ENCODE measurements at regions not wholly inside any gene's neighbourhood (a gene's known extent, or its start where the extent isn't known, plus 50 kb on each side); places are given as distances from the start of the nearest gene placed in this dataset.

- in situ Hi-C loops (cut with HindIII; ENCODE audit: low sequenced_read_pairs) = no loop called here
Observed at GRCh38 chr1:30267856-30268255, 455.5 kb downstream of the MATN1 start.

GRCh38 chr1:30267046-30267445, 456.3 kb downstream of the MATN1 start:
- in situ Hi-C loops (cut with HindIII; ENCODE audit: low sequenced_read_pairs) = no loop called here

GRCh38 chr1:30265127-30266070, 458.0 kb downstream of the MATN1 start:
- in situ Hi-C loops (cut with HindIII; ENCODE audit: low sequenced_read_pairs) = no loop called here

- in situ Hi-C loops (cut with HindIII; ENCODE audit: low sequenced_read_pairs) = no loop called here
Observed at GRCh38 chr1:30264672-30265025, 458.7 kb downstream of the MATN1 start.

- in situ Hi-C loops (cut with HindIII; ENCODE audit: low sequenced_read_pairs) = no loop called here
Observed at GRCh38 chr1:30263888-30264671, 459.3 kb downstream of the MATN1 start.

- in situ Hi-C loops (cut with HindIII; ENCODE audit: low sequenced_read_pairs) = no loop called here
Observed at GRCh38 chr1:30263405-30263804, 460.0 kb downstream of the MATN1 start.

GRCh38 chr1:30262158-30262557, 461.2 kb downstream of the MATN1 start:
- in situ Hi-C loops (cut with HindIII; ENCODE audit: low sequenced_read_pairs) = no loop called here

- in situ Hi-C loops (cut with HindIII; ENCODE audit: low sequenced_read_pairs) = no loop called here
Observed at GRCh38 chr1:30260318-30260717, 463.1 kb downstream of the MATN1 start.

- in situ Hi-C loops (cut with HindIII; ENCODE audit: low sequenced_read_pairs) = no loop called here
Observed at GRCh38 chr1:30259631-30260030, 463.8 kb downstream of the MATN1 start.

- in situ Hi-C loops (cut with HindIII; ENCODE audit: low sequenced_read_pairs) = no loop called here
Observed at GRCh38 chr1:30258876-30259275, 464.5 kb downstream of the MATN1 start.

GRCh38 chr1:30258471-30258870, 464.9 kb downstream of the MATN1 start:
- in situ Hi-C loops (cut with HindIII; ENCODE audit: low sequenced_read_pairs) = no loop called here

- in situ Hi-C loops (cut with HindIII; ENCODE audit: low sequenced_read_pairs) = no loop called here
Observed at GRCh38 chr1:30257742-30258380, 465.5 kb downstream of the MATN1 start.

GRCh38 chr1:30257322-30257721, 466.1 kb downstream of the MATN1 start:
- in situ Hi-C loops (cut with HindIII; ENCODE audit: low sequenced_read_pairs) = no loop called here

- in situ Hi-C loops (cut with HindIII; ENCODE audit: low sequenced_read_pairs) = no loop called here
Observed at GRCh38 chr1:30256911-30257310, 466.5 kb downstream of the MATN1 start.

GRCh38 chr1:30255111-30255724, 468.2 kb downstream of the MATN1 start:
- in situ Hi-C loops (cut with HindIII; ENCODE audit: low sequenced_read_pairs) = no loop called here

- in situ Hi-C loops (cut with HindIII; ENCODE audit: low sequenced_read_pairs) = no loop called here
Observed at GRCh38 chr1:30253807-30254440, 469.5 kb downstream of the MATN1 start.

GRCh38 chr1:30253361-30253760, 470.0 kb downstream of the MATN1 start:
- in situ Hi-C loops (cut with HindIII; ENCODE audit: low sequenced_read_pairs) = no loop called here

GRCh38 chr1:30250984-30251850, 472.2 kb downstream of the MATN1 start:
- in situ Hi-C loops (cut with HindIII; ENCODE audit: low sequenced_read_pairs) = no loop called here

GRCh38 chr1:30250338-30250983, 472.9 kb downstream of the MATN1 start:
- in situ Hi-C loops (cut with HindIII; ENCODE audit: low sequenced_read_pairs) = no loop called here
